Loucy (cell line): ENCODE measurements at regions not wholly inside any gene's neighbourhood (a gene's known extent, or its start where the extent isn't known, plus 50 kb on each side); places are given as distances from the start of the nearest gene placed in this dataset.
A peak's percentile ranks its signal among the peaks of the same experiment; 100 is the strongest.

ENCODE experiments used
- H2AFZ ChIP-seq: fragments of 200-600 bp; sonication (generic); 2 replicates; pipeline ENCODE4 v1.6.0; 2016; ENCODE audit warnings: antibody characterized with exemption, mild to moderate bottlenecking, low read length, moderate library complexity
- H3F3A ChIP-seq: fragments of 200-600 bp; 2 replicates; pipeline ENCODE4 v1.6.0; 2016; ENCODE audit warnings: antibody characterized with exemption, low read depth, mild to moderate bottlenecking
- H3K27me3 ChIP-seq: fragments of 200-600 bp; sonication (generic); 2 replicates; pipeline ENCODE4 v1.6.1; 2014; ENCODE audit warnings: low read length, mild to moderate bottlenecking; ENCODE audit not compliant: insufficient read depth, poor library complexity, severe bottlenecking
- H3K36me3 ChIP-seq: fragments of 200-600 bp; sonication (generic); 2 replicates; pipeline ENCODE4 v1.6.1; 2016; ENCODE audit warnings: low read length; ENCODE audit not compliant: insufficient read depth
- H3K4me1 ChIP-seq: fragments of 200-600 bp; sonication (generic); 2 replicates; pipeline ENCODE4 v1.5.1; 2014; ENCODE audit warnings: low read length, mild to moderate bottlenecking; ENCODE audit not compliant: insufficient read depth, poor library complexity, severe bottlenecking
- H3K4me2 ChIP-seq: fragments of 200-600 bp; sonication (generic); 2 replicates; pipeline ENCODE4 v1.6.0; 2014; ENCODE audit warnings: antibody characterized with exemption, low read length, low read depth, mild to moderate bottlenecking; ENCODE audit not compliant: poor library complexity, severe bottlenecking
- H3K4me3 ChIP-seq: fragments of 200-600 bp; sonication (generic); 2 replicates; pipeline ENCODE4 v1.5.1; 2014; ENCODE audit warnings: low read length, mild to moderate bottlenecking, mixed read lengths; ENCODE audit not compliant: poor library complexity, severe bottlenecking
- H3K79me2 ChIP-seq: fragments of 200-600 bp; sonication (generic); 2 replicates; pipeline ENCODE4 v1.6.1; 2014; ENCODE audit warnings: low read length; ENCODE audit not compliant: insufficient read depth
- H3K9ac ChIP-seq: fragments of 200-600 bp; sonication (generic); 2 replicates; pipeline ENCODE4 v1.6.0; 2014; ENCODE audit warnings: mild to moderate bottlenecking, low read depth, low read length, moderate library complexity; ENCODE audit not compliant: poor library complexity, severe bottlenecking
- H3K9me2 ChIP-seq: fragments of 200-600 bp; sonication (generic); replicated peaks from 2 replicates; pipeline ENCODE4 v1.6.1; 2016; ENCODE audit warnings: low read depth, low read length, mixed read lengths
- H3K9me3 ChIP-seq: fragments of 200-600 bp; sonication (generic); 2 replicates; pipeline ENCODE4 v1.6.1; 2014; ENCODE audit warnings: mild to moderate bottlenecking, antibody characterized with exemption, low read length, low read depth; ENCODE audit not compliant: insufficient read depth
- H4K20me1 ChIP-seq: fragments of 200-600 bp; sonication (generic); 2 replicates; pipeline ENCODE4 v1.6.0; 2014; ENCODE audit warnings: antibody characterized with exemption, low read length, mild to moderate bottlenecking; ENCODE audit not compliant: insufficient read depth, poor library complexity, severe bottlenecking
- CTCF ChIP-seq: fragments of 200-600 bp; sonication (generic); conservative IDR thresholded peaks from 2 replicates; pipeline ENCODE4 v1.5.1; 2014; ENCODE audit warnings: mild to moderate bottlenecking, antibody characterized with exemption, low read length
- EZH2phosphoT487 ChIP-seq: fragments of 200-600 bp; IDR thresholded peaks from 2 replicates; pipeline ENCODE4 v1.6.1; 2018; ENCODE audit warnings: antibody characterized with exemption, mild to moderate bottlenecking, moderate library complexity, borderline replicate concordance

DNA sequence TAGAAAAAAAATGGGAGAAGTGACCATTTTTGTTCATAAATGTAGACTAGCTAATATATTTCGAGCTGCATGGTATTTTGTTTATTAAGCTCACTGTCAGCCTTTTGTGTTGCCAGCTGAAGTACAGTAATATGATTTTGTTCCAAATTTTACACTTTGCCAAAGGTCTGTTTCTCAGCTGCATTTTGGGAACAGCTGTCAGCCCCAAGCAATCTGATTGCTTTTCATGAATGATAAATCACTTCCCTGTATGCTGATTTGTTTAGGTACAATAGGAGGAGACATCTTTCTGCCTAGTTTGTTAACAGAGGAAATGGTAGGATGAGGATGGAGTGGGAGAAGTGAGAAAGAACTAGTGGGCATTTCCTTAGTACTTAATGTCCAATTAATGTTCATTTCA, 79.3 kb downstream of the NABP1 start:
- Histone ChIP-seq H3F3A (no peaks in the 10 kb centered on the region), H2AFZ (no peak overlapping the region), H3K9me3 (no peaks in the 10 kb centered on the region), H3K36me3 (no peaks in the 10 kb centered on the region), H3K4me3 (no peak overlapping the region), H3K4me1 (no peaks in the 10 kb centered on the region), H3K4me2 (no peak overlapping the region), H3K9me2 (no peaks in the 10 kb centered on the region), H3K9ac (no peak overlapping the region), H3K79me2 (no peaks in the 10 kb centered on the region), H4K20me1 (no peaks in the 10 kb centered on the region), H3K27me3 (no peaks in the 10 kb centered on the region)
- TF ChIP-seq CTCF (no peak), EZH2phosphoT487 (no peak)

- H3K4me3 ChIP-seq: no peak overlapping the region
- no peaks in the 10 kb centered on the region for H4K20me1 ChIP-seq
- no peaks in the 10 kb centered on the region for H3F3A ChIP-seq
- peak overlapping the region; percentile 30 for H3K4me2 ChIP-seq
- H3K4me1 ChIP-seq: no peaks in the 10 kb centered on the region
- H3K36me3 ChIP-seq: no peaks in the 10 kb centered on the region
- no peak overlapping the region for H3K9ac ChIP-seq
- TF ChIP-seq EZH2phosphoT487 (no peak), CTCF (peak; percentile 82)
- H3K79me2 ChIP-seq: no peaks in the 10 kb centered on the region
- H3K9me2 ChIP-seq: no peaks in the 10 kb centered on the region
- H3K9me3 ChIP-seq: no peaks in the 10 kb centered on the region
- H2AFZ ChIP-seq: peak overlapping the region; percentile 88
- H3K27me3 ChIP-seq: no peaks in the 10 kb centered on the region
Observed at GRCh38 chr2:191758518-191759507, 80.9 kb downstream of the NABP1 start.

GRCh38 chr2:191759680-191760079, 81.7 kb downstream of the NABP1 start:
- Histone ChIP-seq H3K4me3 (no peak overlapping the region), H3K9ac (no peak overlapping the region), H3K79me2 (no peaks in the 10 kb centered on the region), H4K20me1 (no peaks in the 10 kb centered on the region), H3K9me2 (no peaks in the 10 kb centered on the region), H3K27me3 (no peaks in the 10 kb centered on the region), H3K4me2 (peak overlapping the region; percentile 30), H3K36me3 (no peaks in the 10 kb centered on the region), H3K4me1 (no peaks in the 10 kb centered on the region), H3K9me3 (no peaks in the 10 kb centered on the region), H3F3A (no peaks in the 10 kb centered on the region), H2AFZ (peak overlapping the region; percentile 88; the same call in 1 of the 2 replicates)
- TF ChIP-seq EZH2phosphoT487: no peak
- no peak for TF ChIP-seq CTCF
